GM19467 (cell line): ENCODE measurements at regions not wholly inside any gene's neighbourhood (a gene's known extent, or its start where the extent isn't known, plus 50 kb on each side); places are given as distances from the start of the nearest gene placed in this dataset.

ENCODE experiments used
- ATAC-seq: cut with Tn5 transposase; IDR thresholded peaks from one replicate; pipeline ENCODE4 v1.9.1; 2021; ENCODE audit warnings: mild to moderate bottlenecking, moderate library complexity; ENCODE audit not compliant: unreplicated experiment

- no peak for ATAC-seq
These were observed 271.3 kb upstream of the TOPAZ1 start for GRCh38 chr3:43970351-43970750.

- ATAC-seq: no peak
These were observed 270.8 kb upstream of the TOPAZ1 start for GRCh38 chr3:43970920-43971319.

GRCh38 chr3:43971486-43971885 lies 270.2 kb upstream of the TOPAZ1 start:
- ATAC-seq: no peak

GRCh38 chr3:43978708-43979107 lies 263.0 kb upstream of the TOPAZ1 start:
- ATAC-seq: no peak

- ATAC-seq: no peak
These were observed 262.0 kb upstream of the TOPAZ1 start for GRCh38 chr3:43979645-43980044.

GRCh38 chr3:43994657-43995546 lies 246.8 kb upstream of the TOPAZ1 start:
- no peak for ATAC-seq

GRCh38 chr3:43995547-43996378 lies 245.9 kb upstream of the TOPAZ1 start:
- no peak for ATAC-seq

GRCh38 chr3:43996379-43997301 lies 245.0 kb upstream of the TOPAZ1 start:
- no peak for ATAC-seq

GRCh38 chr3:43997316-43997715 lies 244.4 kb upstream of the TOPAZ1 start:
- no peak for ATAC-seq

GRCh38 chr3:43997788-43998369 lies 243.8 kb upstream of the TOPAZ1 start:
- ATAC-seq: no peak

- no peak for ATAC-seq
These were observed 243.3 kb upstream of the TOPAZ1 start for GRCh38 chr3:43998370-43998835.

GRCh38 chr3:43998836-43999727 lies 242.6 kb upstream of the TOPAZ1 start:
- peak; percentile 37 for ATAC-seq

GRCh38 chr3:43999728-44000319 lies 241.9 kb upstream of the TOPAZ1 start:
- no peak for ATAC-seq

- ATAC-seq: no peak
These were observed 241.1 kb upstream of the TOPAZ1 start for GRCh38 chr3:44000586-44000985.

GRCh38 chr3:44001072-44001471 lies 240.6 kb upstream of the TOPAZ1 start:
- ATAC-seq: no peak

- no peak for ATAC-seq
These were observed 237.9 kb upstream of the TOPAZ1 start for GRCh38 chr3:44003801-44004200.

GRCh38 chr3:44011680-44012079 lies 230.0 kb upstream of the TOPAZ1 start:
- no peak for ATAC-seq

- no peak for ATAC-seq
These were observed 229.4 kb upstream of the TOPAZ1 start for GRCh38 chr3:44012160-44012899.
